GM23338 (cell line): ENCODE measurements at regions not wholly inside any gene's neighbourhood (a gene's known extent, or its start where the extent isn't known, plus 50 kb on each side); places are given as distances from the start of the nearest gene placed in this dataset.

Experiments used
- ATAC-seq: fragments of 200-7000 bp; cut with Tn5 transposase; 3 replicates; pipeline ENCODE4 v1.9.1; 2020
- DNase-seq: peaks from one replicate; pipeline ENCODE4 v3.0.0-alpha.2; 2015; ENCODE audit warnings: low spot score
- H2AFZ ChIP-seq: fragments of 200-600 bp; sonication (generic); 2 replicates; pipeline ENCODE4 v1.8.0; 2016; ENCODE audit warnings: antibody characterized with exemption, mild to moderate bottlenecking, moderate library complexity
- H3F3A ChIP-seq: fragments of 200-600 bp; sonication (generic); replicated peaks from 2 replicates; pipeline ENCODE4 v1.8.0; 2017; ENCODE audit warnings: antibody characterized with exemption, mixed run types, low read depth
- H3K27ac ChIP-seq: fragments of 200-600 bp; sonication (generic); 2 replicates; pipeline ENCODE4 v1.6.1; 2016; ENCODE audit warnings: low read depth
- H3K27me3 ChIP-seq: fragments of 200-600 bp; sonication (generic); 2 replicates; pipeline ENCODE4 v1.8.0; 2016; ENCODE audit warnings: mild to moderate bottlenecking, mixed run types, moderate library complexity; ENCODE audit not compliant: insufficient read depth
- H3K36me3 ChIP-seq: fragments of 200-600 bp; sonication (generic); 2 replicates; pipeline ENCODE4 v1.8.0; 2016; ENCODE audit warnings: mild to moderate bottlenecking; ENCODE audit not compliant: insufficient read depth
- H3K4me1 ChIP-seq: fragments of 200-600 bp; sonication (generic); 2 replicates; pipeline ENCODE4 v1.8.0; 2016; ENCODE audit warnings: mild to moderate bottlenecking, moderate library complexity; ENCODE audit not compliant: insufficient read depth
- H3K4me2 ChIP-seq: fragments of 200-600 bp; sonication (generic); 2 replicates; pipeline ENCODE4 v1.7.1; 2017; ENCODE audit warnings: mixed run types
- H3K4me3 ChIP-seq: fragments of 200-600 bp; sonication (generic); 2 replicates; pipeline ENCODE4 v1.6.1; 2016; ENCODE audit warnings: mixed run types
- H3K79me2 ChIP-seq: fragments of 200-600 bp; sonication (generic); replicated peaks from 2 replicates; pipeline ENCODE4 v1.8.0; 2017; ENCODE audit warnings: mild to moderate bottlenecking; ENCODE audit not compliant: insufficient read depth
- H3K9me2 ChIP-seq: fragments of 200-600 bp; sonication (generic); 2 replicates; pipeline ENCODE4 v1.8.0; 2017; ENCODE audit not compliant: insufficient read depth
- H4K20me1 ChIP-seq: fragments of 200-600 bp; sonication (generic); replicated peaks from 2 replicates; pipeline ENCODE4 v1.8.0; 2017; ENCODE audit warnings: mild to moderate bottlenecking; ENCODE audit not compliant: insufficient read depth
- H3K27ac Mint-ChIP-seq: 2 replicates; pipeline ENCODE4 v1.8.0; 2020; ENCODE audit warnings: inconsistent platforms, mild to moderate bottlenecking, moderate library complexity, mixed read lengths
- H3K27me3 Mint-ChIP-seq: 3 replicates; pipeline ENCODE4 v1.8.0; 2022; ENCODE audit warnings: low read depth, mild to moderate bottlenecking, moderate library complexity, mixed read lengths, inconsistent platforms; ENCODE audit not compliant: insufficient read depth, poor library complexity
- H3K36me3 Mint-ChIP-seq: 3 replicates; pipeline ENCODE4 v1.8.0; 2021; ENCODE audit warnings: low read depth, mild to moderate bottlenecking, inconsistent platforms, moderate library complexity, mixed read lengths
- H3K4me1 Mint-ChIP-seq: 3 replicates; pipeline ENCODE4 v1.8.0; 2020; ENCODE audit warnings: mild to moderate bottlenecking, inconsistent platforms, mixed read lengths
- H3K4me3 Mint-ChIP-seq: 3 replicates; pipeline ENCODE4 v1.8.0; 2021; ENCODE audit warnings: moderate library complexity, mild to moderate bottlenecking, inconsistent platforms, mixed read lengths
- H3K9me3 Mint-ChIP-seq: 3 replicates; pipeline ENCODE4 v1.8.0; 2020; ENCODE audit warnings: moderate library complexity, mild to moderate bottlenecking, inconsistent platforms, mixed read lengths
- CREB1 ChIP-seq: fragments of 250-450 bp; sonication (Bioruptor Pico); IDR thresholded peaks from 2 replicates; pipeline ENCODE4 v1.5.0; 2020; ENCODE audit warnings: low read depth, mild to moderate bottlenecking, moderate library complexity
- EZH2 ChIP-seq: fragments of 200-600 bp; sonication (generic); IDR thresholded peaks from one replicate; pipeline ENCODE4 v1.8.0; 2017; ENCODE audit warnings: antibody characterized with exemption, mild to moderate bottlenecking, low read depth; ENCODE audit not compliant: unreplicated experiment
- EZH2phosphoT487 ChIP-seq: fragments of 200-600 bp; sonication (generic); IDR thresholded peaks from one replicate; pipeline ENCODE4 v1.8.1; 2018; ENCODE audit warnings: antibody characterized with exemption; ENCODE audit not compliant: unreplicated experiment
- JUNB ChIP-seq: IDR thresholded peaks from one replicate; pipeline ENCODE4 v1.6.1; 2016; ENCODE audit warnings: antibody characterized with exemption; ENCODE audit not compliant: unreplicated experiment
- NANOG ChIP-seq: IDR thresholded peaks from 2 replicates; pipeline ENCODE4 v1.6.1; 2016; ENCODE audit warnings: antibody characterized with exemption, borderline replicate concordance
- POLR2AphosphoS5 ChIP-seq: IDR thresholded peaks from 2 replicates; pipeline ENCODE4 v1.6.1; 2016; ENCODE audit warnings: antibody characterized with exemption, low read depth
- STAT1 ChIP-seq: IDR thresholded peaks from one replicate; pipeline ENCODE4 v1.6.1; 2016; ENCODE audit warnings: antibody characterized with exemption; ENCODE audit not compliant: unreplicated experiment
- ZNF114 ChIP-seq: fragments of 250-450 bp; sonication (Bioruptor Pico); IDR thresholded peaks from 2 replicates; pipeline ENCODE4 v1.5.0; 2020; ENCODE audit warnings: mild to moderate bottlenecking, moderate library complexity
- ZNF331 ChIP-seq: fragments of 250-450 bp; sonication (Bioruptor Pico); IDR thresholded peaks from 2 replicates; pipeline ENCODE4 v1.5.0; 2020; ENCODE audit warnings: low read depth, mild to moderate bottlenecking, moderate library complexity
- TF ChIP-seq, protein P1 (sequence below): fragments of 250-450 bp; sonication (Bioruptor Pico); IDR thresholded peaks from 2 replicates; pipeline ENCODE4 v1.5.0; 2020; ENCODE audit warnings: mild to moderate bottlenecking, moderate library complexity
- TF ChIP-seq, protein P2 (sequence below), 2 experiments: fragments of 200-600 bp in 1 of 2; sonication (generic) in 1 of 2; conservative IDR thresholded peaks; 2 replicates each; pipeline versions ENCODE4 v1.5.1 to v1.6.1; 2016 to 2017; ENCODE audit warnings: antibody characterized with exemption in 2 of 2, low read depth in 2 of 2, mild to moderate bottlenecking in 2 of 2, moderate library complexity in 1 of 2
- TF ChIP-seq, protein P3 (sequence below): IDR thresholded peaks from 2 replicates; pipeline ENCODE4 v1.6.1; 2016; ENCODE audit warnings: antibody characterized with exemption
- TF ChIP-seq, protein P4 (sequence below): IDR thresholded peaks from one replicate; pipeline ENCODE4 v1.6.1; 2018; ENCODE audit warnings: antibody characterized with exemption; ENCODE audit not compliant: unreplicated experiment

DNA sequence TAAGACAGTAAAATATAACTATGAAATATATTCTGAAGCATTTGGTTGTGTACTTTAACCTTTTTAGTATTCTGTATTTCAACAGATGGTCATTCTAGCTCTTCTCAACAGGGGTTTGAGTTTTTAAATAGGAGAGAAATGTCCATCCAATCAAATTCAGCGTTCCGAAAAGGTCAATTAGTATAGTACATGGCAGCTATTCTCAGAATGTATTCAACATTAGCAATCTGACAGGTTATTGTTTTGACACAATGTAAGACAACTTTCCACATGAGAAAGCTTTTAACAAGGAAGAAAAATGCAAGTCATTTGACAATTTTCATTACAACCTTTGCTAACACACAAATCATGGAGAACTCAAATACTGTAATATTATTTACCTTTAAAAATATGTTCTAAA lies 996.3 kb upstream of the CDH10 start:
- Mint-ChIP-seq H3K4me3 (no peak overlapping the region), H3K4me1 (no peaks in the 10 kb centered on the region), H3K27ac (no peak overlapping the region), H3K36me3 (no peaks in the 10 kb centered on the region), H3K27me3 (no peaks in the 10 kb centered on the region), H3K9me3 (no peaks in the 10 kb centered on the region; the same call in 2 of the 3 replicates)
- H3K27me3 ChIP-seq = no peaks in the 10 kb centered on the region
- H3K79me2 ChIP-seq = no peaks in the 10 kb centered on the region
- H2AFZ ChIP-seq = no peak overlapping the region
- no peaks in the 10 kb centered on the region for H3K4me1 ChIP-seq
- no peak overlapping the region for H3K4me2 ChIP-seq
- DNase-seq (no peak), ATAC-seq (no peak)
- no peak for TF ChIP-seq EZH2
- TF ChIP-seq, protein P1, sequence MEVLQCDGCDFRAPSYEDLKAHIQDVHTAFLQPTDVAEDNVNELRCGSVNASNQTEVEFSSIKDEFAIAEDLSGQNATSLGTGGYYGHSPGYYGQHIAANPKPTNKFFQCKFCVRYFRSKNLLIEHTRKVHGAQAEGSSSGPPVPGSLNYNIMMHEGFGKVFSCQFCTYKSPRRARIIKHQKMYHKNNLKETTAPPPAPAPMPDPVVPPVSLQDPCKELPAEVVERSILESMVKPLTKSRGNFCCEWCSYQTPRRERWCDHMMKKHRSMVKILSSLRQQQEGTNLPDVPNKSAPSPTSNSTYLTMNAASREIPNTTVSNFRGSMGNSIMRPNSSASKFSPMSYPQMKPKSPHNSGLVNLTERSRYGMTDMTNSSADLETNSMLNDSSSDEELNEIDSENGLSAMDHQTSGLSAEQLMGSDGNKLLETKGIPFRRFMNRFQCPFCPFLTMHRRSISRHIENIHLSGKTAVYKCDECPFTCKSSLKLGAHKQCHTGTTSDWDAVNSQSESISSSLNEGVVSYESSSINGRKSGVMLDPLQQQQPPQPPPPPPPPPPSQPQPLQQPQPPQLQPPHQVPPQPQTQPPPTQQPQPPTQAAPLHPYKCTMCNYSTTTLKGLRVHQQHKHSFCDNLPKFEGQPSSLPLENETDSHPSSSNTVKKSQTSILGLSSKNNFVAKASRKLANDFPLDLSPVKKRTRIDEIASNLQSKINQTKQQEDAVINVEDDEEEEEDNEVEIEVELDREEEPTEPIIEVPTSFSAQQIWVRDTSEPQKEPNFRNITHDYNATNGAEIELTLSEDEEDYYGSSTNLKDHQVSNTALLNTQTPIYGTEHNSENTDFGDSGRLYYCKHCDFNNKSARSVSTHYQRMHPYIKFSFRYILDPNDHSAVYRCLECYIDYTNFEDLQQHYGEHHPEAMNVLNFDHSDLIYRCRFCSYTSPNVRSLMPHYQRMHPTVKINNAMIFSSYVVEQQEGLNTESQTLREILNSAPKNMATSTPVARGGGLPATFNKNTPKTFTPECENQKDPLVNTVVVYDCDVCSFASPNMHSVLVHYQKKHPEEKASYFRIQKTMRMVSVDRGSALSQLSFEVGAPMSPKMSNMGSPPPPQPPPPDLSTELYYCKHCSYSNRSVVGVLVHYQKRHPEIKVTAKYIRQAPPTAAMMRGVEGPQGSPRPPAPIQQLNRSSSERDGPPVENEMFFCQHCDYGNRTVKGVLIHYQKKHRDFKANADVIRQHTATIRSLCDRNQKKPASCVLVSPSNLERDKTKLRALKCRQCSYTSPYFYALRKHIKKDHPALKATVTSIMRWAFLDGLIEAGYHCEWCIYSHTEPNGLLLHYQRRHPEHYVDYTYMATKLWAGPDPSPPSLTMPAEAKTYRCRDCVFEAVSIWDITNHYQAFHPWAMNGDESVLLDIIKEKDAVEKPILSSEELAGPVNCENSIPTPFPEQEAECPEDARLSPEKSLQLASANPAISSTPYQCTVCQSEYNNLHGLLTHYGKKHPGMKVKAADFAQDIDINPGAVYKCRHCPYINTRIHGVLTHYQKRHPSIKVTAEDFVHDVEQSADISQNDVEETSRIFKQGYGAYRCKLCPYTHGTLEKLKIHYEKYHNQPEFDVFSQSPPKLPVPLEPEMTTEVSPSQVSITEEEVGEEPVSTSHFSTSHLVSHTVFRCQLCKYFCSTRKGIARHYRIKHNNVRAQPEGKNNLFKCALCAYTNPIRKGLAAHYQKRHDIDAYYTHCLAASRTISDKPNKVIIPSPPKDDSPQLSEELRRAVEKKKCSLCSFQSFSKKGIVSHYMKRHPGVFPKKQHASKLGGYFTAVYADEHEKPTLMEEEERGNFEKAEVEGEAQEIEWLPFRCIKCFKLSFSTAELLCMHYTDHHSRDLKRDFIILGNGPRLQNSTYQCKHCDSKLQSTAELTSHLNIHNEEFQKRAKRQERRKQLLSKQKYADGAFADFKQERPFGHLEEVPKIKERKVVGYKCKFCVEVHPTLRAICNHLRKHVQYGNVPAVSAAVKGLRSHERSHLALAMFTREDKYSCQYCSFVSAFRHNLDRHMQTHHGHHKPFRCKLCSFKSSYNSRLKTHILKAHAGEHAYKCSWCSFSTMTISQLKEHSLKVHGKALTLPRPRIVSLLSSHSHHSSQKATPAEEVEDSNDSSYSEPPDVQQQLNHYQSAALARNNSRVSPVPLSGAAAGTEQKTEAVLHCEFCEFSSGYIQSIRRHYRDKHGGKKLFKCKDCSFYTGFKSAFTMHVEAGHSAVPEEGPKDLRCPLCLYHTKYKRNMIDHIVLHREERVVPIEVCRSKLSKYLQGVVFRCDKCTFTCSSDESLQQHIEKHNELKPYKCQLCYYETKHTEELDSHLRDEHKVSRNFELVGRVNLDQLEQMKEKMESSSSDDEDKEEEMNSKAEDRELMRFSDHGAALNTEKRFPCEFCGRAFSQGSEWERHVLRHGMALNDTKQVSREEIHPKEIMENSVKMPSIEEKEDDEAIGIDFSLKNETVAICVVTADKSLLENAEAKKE (CRISPR knock-in tag) = no peak
- TF ChIP-seq EZH2phosphoT487 = no peak
- no peak for TF ChIP-seq POLR2AphosphoS5
- TF ChIP-seq JUNB = no peak
- TF ChIP-seq, protein P2, sequence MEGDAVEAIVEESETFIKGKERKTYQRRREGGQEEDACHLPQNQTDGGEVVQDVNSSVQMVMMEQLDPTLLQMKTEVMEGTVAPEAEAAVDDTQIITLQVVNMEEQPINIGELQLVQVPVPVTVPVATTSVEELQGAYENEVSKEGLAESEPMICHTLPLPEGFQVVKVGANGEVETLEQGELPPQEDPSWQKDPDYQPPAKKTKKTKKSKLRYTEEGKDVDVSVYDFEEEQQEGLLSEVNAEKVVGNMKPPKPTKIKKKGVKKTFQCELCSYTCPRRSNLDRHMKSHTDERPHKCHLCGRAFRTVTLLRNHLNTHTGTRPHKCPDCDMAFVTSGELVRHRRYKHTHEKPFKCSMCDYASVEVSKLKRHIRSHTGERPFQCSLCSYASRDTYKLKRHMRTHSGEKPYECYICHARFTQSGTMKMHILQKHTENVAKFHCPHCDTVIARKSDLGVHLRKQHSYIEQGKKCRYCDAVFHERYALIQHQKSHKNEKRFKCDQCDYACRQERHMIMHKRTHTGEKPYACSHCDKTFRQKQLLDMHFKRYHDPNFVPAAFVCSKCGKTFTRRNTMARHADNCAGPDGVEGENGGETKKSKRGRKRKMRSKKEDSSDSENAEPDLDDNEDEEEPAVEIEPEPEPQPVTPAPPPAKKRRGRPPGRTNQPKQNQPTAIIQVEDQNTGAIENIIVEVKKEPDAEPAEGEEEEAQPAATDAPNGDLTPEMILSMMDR (conservative IDR thresholded peaks at IDR 0.05; ENCODE audit: low read depth in 2 of 2) = no peak
- TF ChIP-seq ZNF331 = no peak
- no peak for TF ChIP-seq STAT1
- TF ChIP-seq CREB1 (CRISPR knock-in tag) = no peak
- TF ChIP-seq, protein P3, sequence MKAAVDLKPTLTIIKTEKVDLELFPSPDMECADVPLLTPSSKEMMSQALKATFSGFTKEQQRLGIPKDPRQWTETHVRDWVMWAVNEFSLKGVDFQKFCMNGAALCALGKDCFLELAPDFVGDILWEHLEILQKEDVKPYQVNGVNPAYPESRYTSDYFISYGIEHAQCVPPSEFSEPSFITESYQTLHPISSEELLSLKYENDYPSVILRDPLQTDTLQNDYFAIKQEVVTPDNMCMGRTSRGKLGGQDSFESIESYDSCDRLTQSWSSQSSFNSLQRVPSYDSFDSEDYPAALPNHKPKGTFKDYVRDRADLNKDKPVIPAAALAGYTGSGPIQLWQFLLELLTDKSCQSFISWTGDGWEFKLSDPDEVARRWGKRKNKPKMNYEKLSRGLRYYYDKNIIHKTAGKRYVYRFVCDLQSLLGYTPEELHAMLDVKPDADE = no peak
- no peak for TF ChIP-seq NANOG
- TF ChIP-seq, protein P4, sequence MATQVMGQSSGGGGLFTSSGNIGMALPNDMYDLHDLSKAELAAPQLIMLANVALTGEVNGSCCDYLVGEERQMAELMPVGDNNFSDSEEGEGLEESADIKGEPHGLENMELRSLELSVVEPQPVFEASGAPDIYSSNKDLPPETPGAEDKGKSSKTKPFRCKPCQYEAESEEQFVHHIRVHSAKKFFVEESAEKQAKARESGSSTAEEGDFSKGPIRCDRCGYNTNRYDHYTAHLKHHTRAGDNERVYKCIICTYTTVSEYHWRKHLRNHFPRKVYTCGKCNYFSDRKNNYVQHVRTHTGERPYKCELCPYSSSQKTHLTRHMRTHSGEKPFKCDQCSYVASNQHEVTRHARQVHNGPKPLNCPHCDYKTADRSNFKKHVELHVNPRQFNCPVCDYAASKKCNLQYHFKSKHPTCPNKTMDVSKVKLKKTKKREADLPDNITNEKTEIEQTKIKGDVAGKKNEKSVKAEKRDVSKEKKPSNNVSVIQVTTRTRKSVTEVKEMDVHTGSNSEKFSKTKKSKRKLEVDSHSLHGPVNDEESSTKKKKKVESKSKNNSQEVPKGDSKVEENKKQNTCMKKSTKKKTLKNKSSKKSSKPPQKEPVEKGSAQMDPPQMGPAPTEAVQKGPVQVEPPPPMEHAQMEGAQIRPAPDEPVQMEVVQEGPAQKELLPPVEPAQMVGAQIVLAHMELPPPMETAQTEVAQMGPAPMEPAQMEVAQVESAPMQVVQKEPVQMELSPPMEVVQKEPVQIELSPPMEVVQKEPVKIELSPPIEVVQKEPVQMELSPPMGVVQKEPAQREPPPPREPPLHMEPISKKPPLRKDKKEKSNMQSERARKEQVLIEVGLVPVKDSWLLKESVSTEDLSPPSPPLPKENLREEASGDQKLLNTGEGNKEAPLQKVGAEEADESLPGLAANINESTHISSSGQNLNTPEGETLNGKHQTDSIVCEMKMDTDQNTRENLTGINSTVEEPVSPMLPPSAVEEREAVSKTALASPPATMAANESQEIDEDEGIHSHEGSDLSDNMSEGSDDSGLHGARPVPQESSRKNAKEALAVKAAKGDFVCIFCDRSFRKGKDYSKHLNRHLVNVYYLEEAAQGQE = no peak
- TF ChIP-seq ZNF114 = no peak
- no peaks in the 10 kb centered on the region for H4K20me1 ChIP-seq
- H3K36me3 ChIP-seq = no peaks in the 10 kb centered on the region
- H3K27ac ChIP-seq = no peak overlapping the region
- H3F3A ChIP-seq = no peaks in the 10 kb centered on the region
- no peaks in the 10 kb centered on the region for H3K9me2 ChIP-seq
- H3K4me3 ChIP-seq = no peak overlapping the region
